HFF-Myc (cell line): ENCODE measurements at regions not wholly inside any gene's neighbourhood (a gene's known extent, or its start where the extent isn't known, plus 50 kb on each side); places are given as distances from the start of the nearest gene placed in this dataset.

ENCODE experiments used
- DNase-seq: peaks from one replicate; pipeline ENCODE4 v3.0.0-alpha.2; 2011; ENCODE audit warnings: low read depth; ENCODE audit errors: extremely low read depth
- H3K4me3 ChIP-seq: replicated peaks from 2 replicates; pipeline ENCODE4 v1.5.1; 2011; ENCODE audit warnings: low read depth, mild to moderate bottlenecking, control low read depth, low read length
- CTCF ChIP-seq: IDR thresholded peaks from 2 replicates; pipeline ENCODE4 v1.5.1; 2012; ENCODE audit warnings: mild to moderate bottlenecking, low read depth, low read length, control low read depth; ENCODE audit errors: missing control alignments

DNA sequence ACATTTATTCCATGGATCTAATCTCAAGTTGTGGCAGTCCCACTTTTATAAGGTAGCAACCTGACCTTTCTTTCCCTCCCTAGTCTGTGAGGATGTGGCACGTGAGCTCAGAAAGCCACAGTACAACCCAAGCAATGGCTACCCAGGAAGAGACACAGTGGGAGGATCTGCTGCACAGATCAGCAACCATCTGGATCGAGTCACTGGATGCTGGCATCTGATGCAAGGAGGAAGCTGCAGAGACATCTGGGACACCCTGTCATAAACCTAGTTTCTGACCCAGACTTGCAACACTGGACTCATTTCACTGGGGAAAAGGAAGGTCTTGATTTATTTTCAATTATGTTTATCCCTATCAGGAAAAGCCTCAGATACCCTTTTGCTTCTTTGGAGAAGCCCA lies 327.1 kb downstream of the PAPSS1 start:
- peak; percentile 71 for DNase-seq
- no peak for TF ChIP-seq CTCF
- H3K4me3 ChIP-seq, result no peak overlapping the region

DNA sequence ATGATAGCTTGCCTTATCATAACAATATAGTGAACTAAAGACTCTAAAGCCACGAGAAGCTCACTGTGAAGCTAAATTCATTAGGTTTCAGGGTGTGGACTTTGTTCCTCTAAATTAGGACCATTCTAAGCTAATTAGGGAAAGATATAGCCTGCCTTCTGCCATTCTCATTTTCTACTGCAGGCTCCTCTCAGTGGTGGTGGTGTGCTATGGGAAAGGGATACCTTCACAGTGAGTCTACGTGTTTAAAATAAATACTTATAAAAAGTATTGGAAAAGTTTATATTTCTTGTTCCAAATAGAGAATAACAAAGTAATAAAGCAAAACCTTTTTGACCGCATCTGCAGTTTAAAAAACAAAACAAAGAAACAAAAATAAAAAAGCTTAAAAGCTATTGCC lies 327.7 kb downstream of the PAPSS1 start:
- no peak overlapping the region for H3K4me3 ChIP-seq
- DNase-seq, result no peak
- no peak for TF ChIP-seq CTCF

GRCh38 chr4:107391630-107392028 lies 328.4 kb downstream of the PAPSS1 start:
- no peak for DNase-seq
- no peak for TF ChIP-seq CTCF
- H3K4me3 ChIP-seq, result no peak overlapping the region

DNA sequence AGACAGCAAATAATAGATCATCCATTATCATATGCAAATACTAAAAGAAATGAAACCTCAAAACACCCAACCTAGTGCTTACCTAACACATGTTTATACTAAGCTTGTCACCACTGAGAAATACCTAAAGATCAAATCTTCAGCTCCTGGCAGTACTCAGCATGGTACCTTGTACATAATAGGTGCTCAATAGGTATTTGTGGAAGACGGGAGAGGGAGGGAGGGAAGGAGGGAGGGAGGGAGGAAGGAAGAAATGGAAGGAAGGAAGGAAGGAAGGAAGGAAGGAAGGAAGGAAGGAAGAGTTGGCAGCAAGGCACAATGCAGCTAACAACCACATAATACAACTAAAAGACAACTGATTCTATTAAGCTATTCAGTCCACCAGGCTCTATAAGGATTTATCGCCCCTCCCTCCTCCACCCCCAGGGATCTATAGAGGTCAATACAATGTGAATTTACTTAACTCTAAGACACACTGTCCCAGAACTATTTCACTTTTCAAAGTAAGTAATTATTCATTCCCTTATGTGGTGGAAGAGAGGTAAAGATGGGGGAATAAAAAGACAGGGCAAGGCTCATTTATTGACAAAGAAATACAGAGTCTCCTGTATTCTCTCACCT lies 328.9 kb downstream of the PAPSS1 start:
- no peak overlapping the region for H3K4me3 ChIP-seq
- no peak for DNase-seq
- TF ChIP-seq CTCF, result no peak

DNA sequence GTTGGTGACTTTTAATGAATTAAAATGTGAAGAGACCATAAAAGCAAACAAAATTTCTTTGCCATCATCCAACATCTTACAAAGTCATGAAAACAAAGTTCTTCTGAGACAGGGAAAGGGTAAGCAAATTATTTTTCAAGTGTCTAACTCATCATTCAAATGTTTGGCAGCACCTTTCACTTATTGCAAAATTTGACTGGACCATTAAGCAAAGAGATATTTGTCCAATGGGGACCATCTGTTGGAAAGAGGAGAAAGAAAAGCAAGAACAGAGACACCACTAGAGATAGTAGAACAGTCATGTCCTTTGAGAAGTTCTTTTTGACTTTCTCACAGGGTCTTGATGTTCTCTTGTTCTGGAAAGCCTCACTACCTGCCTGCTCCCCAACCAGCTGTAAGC lies 330.1 kb downstream of the PAPSS1 start:
- no peak overlapping the region for H3K4me3 ChIP-seq
- no peak for TF ChIP-seq CTCF
- DNase-seq, result no peak

GRCh38 chr4:107388736-107389274 lies 331.2 kb downstream of the PAPSS1 start:
- TF ChIP-seq CTCF, result no peak

More at GRCh38 chr4:107388736-107389274, 331.2 kb downstream of the PAPSS1 start:
- H3K4me3 ChIP-seq, result no peak overlapping the region
- DNase-seq, result no peak
